ENCODE measurements at regions not wholly inside any gene's neighbourhood (a gene's known extent, or its start where the extent isn't known, plus 50 kb on each side); places are given as distances from the start of the nearest gene placed in this dataset.

- no peak for TF ChIP-seq REST (IDR thresholded peaks at IDR 0.05; ENCODE audit: unreplicated experiment)
These were observed 83.8 kb downstream of the TMEM130 start (continued) for GRCh38 chr7:98785929-98786571.

GRCh38 chr7:98788966-98789365 is 80.8 kb downstream of the TMEM130 start:
- no peaks in the 10 kb centered on the region for H3K36me3 ChIP-seq (ENCODE audit: insufficient read depth)
- H4K20me1 ChIP-seq (replicated peaks; ENCODE audit: insufficient read depth), result no peaks in the 10 kb centered on the region
- no peak overlapping the region for H3K27ac Mint-ChIP-seq
- H3K27me3 ChIP-seq (ENCODE audit: insufficient read depth), result no peaks in the 10 kb centered on the region
- no peak for DNase-seq (ENCODE audit: low spot score)
- H3K4me1 ChIP-seq (ENCODE audit: insufficient read depth), result no peaks in the 10 kb centered on the region
- no peak overlapping the region for H3K27ac ChIP-seq (ENCODE audit: low read depth)
- no peaks in the 10 kb centered on the region for H3K36me3 Mint-ChIP-seq (ENCODE audit: low read depth)
- ATAC-seq, result no peak
- H3K9me3 Mint-ChIP-seq, result no peaks in the 10 kb centered on the region
- no peaks in the 10 kb centered on the region for H3K4me1 Mint-ChIP-seq
- no peaks in the 10 kb centered on the region for H3K79me2 ChIP-seq (replicated peaks; ENCODE audit: insufficient read depth)
- peaks cover 10% of the 10 kb centered on the region for H3K27me3 Mint-ChIP-seq (ENCODE audit: insufficient read depth, low read depth, poor library complexity)
- H3K4me3 Mint-ChIP-seq, result no peak overlapping the region
- H3K4me3 ChIP-seq, result no peak overlapping the region
- no peak overlapping the region for H3K4me2 ChIP-seq
- no peaks in the 10 kb centered on the region for H3F3A ChIP-seq (replicated peaks; ENCODE audit: low read depth)
- H2AFZ ChIP-seq, result no peak overlapping the region
- no peaks in the 10 kb centered on the region for H3K9me2 ChIP-seq (ENCODE audit: insufficient read depth)
- TF ChIP-seq POLR2AphosphoS5 (IDR thresholded peaks at IDR 0.05; ENCODE audit: low read depth), result no peak
- no peak for TF ChIP-seq ZNF462 (CRISPR knock-in tag; IDR thresholded peaks at IDR 0.05)
- TF ChIP-seq ETS1 (IDR thresholded peaks at IDR 0.05), result no peak
- no peak for TF ChIP-seq ZNF331 (CRISPR knock-in tag; IDR thresholded peaks at IDR 0.05; ENCODE audit: low read depth)
- TF ChIP-seq CREB1 (CRISPR knock-in tag; IDR thresholded peaks at IDR 0.05; ENCODE audit: low read depth), result no peak
- TF ChIP-seq EZH2 (IDR thresholded peaks at IDR 0.05; ENCODE audit: low read depth, unreplicated experiment), result no peak
- no peak for TF ChIP-seq REST (IDR thresholded peaks at IDR 0.05; ENCODE audit: unreplicated experiment)
- no peak for TF ChIP-seq EZH2phosphoT487 (IDR thresholded peaks at IDR 0.05; ENCODE audit: unreplicated experiment)
- TF ChIP-seq JUNB (IDR thresholded peaks at IDR 0.05; ENCODE audit: unreplicated experiment), result no peak
